ENCODE measurements at regions not wholly inside any gene's neighbourhood (a gene's known extent, or its start where the extent isn't known, plus 50 kb on each side); places are given as distances from the start of the nearest gene placed in this dataset.

DNA sequence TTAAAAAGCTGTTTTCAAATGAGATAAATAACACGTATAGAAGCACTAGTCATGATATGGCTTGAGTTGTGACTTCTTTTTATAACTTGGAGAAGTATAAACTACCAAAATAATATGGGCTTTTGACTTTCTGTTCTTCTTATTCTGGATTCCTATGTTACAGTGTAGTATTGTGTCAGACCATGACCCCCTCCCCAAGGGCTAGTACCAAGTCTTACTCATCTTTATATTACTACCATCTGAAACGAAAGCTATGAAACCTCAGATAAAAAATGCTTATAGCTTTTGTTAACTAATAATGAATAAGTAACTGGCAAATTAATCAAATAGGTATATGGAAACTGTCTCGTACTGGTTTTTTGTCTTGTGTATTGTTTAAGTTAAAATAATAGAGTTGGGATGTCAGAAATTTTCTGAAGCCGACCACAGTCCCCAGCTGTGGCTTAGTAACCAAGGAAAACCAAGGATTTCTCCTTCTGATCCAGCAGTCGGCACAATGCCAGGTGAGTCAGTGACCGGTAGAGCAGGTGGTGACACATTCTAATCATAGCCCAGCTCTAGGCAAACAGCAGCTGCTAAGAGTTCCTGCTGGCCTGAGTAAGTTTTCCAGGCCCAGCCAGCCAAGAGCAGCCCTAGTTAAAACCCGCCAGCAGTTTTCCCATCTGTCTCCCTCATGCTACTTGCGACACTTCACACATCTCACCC, 163.3 kb upstream of the PRDX4 start:
- no peak overlapping the region for H3K27ac ChIP-seq (ENCODE audit: extremely low read depth, low read depth, low read length)
- POLR2A ChIA-PET, result no interaction called here
- DNase-seq (ENCODE audit: extremely low read depth in 1 of 4, low spot score in 3 of 4) (no peak), ATAC-seq (no peak), FAIRE-seq (no peak)
- no peaks in the 10 kb centered on the region for H4K20me1 ChIP-seq (replicated peaks; ENCODE audit: control insufficient read depth, insufficient read depth, low read length)
- CTCF ChIA-PET (ENCODE audit: low intra/inter-chr PET ratio), result no interaction called here
- WGBS (ENCODE audit: insufficient coverage, low coverage, missing lambda C conversion rate), result 1% methylated on average over 8 of the region's 8 CpGs
- H3K36me3 ChIP-seq (ENCODE audit: control insufficient read depth, insufficient read depth, low read length), result no peaks in the 10 kb centered on the region
- no peaks in the 10 kb centered on the region for H3K27me3 ChIP-seq (ENCODE audit: control insufficient read depth in 2 of 2, insufficient read depth in 2 of 2, low read length in 2 of 2)
- H3K9ac ChIP-seq (ENCODE audit: insufficient read depth in 1 of 2, low read depth in 2 of 2, low read length in 2 of 2), result no peak overlapping the region
- H3K4me3 ChIP-seq, result no peak overlapping the region
- TF ChIP-seq SP1 (CRISPR knock-in tag; IDR thresholded peaks at IDR 0.05), result no peak
- TF ChIP-seq EWSR1 (IDR thresholded peaks at IDR 0.05; ENCODE audit: borderline replicate concordance, low read depth, partially characterized antibody), result no peak
- no peak for TF ChIP-seq MCM7 (IDR thresholded peaks at IDR 0.05)
- TF ChIP-seq KLF13 (tag; IDR thresholded peaks at IDR 0.05; ENCODE audit: borderline replicate concordance, low read depth), result no peak
- TF ChIP-seq SREBF2 (CRISPR knock-in tag; IDR thresholded peaks at IDR 0.05), result no peak
- TF ChIP-seq, protein P1, sequence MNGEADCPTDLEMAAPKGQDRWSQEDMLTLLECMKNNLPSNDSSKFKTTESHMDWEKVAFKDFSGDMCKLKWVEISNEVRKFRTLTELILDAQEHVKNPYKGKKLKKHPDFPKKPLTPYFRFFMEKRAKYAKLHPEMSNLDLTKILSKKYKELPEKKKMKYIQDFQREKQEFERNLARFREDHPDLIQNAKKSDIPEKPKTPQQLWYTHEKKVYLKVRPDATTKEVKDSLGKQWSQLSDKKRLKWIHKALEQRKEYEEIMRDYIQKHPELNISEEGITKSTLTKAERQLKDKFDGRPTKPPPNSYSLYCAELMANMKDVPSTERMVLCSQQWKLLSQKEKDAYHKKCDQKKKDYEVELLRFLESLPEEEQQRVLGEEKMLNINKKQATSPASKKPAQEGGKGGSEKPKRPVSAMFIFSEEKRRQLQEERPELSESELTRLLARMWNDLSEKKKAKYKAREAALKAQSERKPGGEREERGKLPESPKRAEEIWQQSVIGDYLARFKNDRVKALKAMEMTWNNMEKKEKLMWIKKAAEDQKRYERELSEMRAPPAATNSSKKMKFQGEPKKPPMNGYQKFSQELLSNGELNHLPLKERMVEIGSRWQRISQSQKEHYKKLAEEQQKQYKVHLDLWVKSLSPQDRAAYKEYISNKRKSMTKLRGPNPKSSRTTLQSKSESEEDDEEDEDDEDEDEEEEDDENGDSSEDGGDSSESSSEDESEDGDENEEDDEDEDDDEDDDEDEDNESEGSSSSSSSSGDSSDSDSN (IDR thresholded peaks at IDR 0.05; ENCODE audit: borderline replicate concordance in 1 of 2, low read depth in 2 of 2, low read length in 2 of 2), result no peak
- no peak for TF ChIP-seq HNRNPL (IDR thresholded peaks at IDR 0.05; ENCODE audit: low read depth, low read length)
- TF ChIP-seq ZKSCAN3 (CRISPR knock-in tag; IDR thresholded peaks at IDR 0.05), result no peak
- no peak for TF ChIP-seq HMG20B (CRISPR knock-in tag; IDR thresholded peaks at IDR 0.05)
- TF ChIP-seq RAD21 (CRISPR knock-in tag; conservative IDR thresholded peaks at IDR 0.05 in 1 of 2, IDR thresholded peaks at IDR 0.05 in 1 of 2), result no peak
- no peaks in the 10 kb centered on the region for H3K4me1 ChIP-seq (replicated peaks in 1 of 2; ENCODE audit: control insufficient read depth in 2 of 2, insufficient read depth in 2 of 2, low read length in 2 of 2)
- in situ Hi-C loops (cut with MboI), result no loop called here
- no peaks in the 10 kb centered on the region for H3K9me1 ChIP-seq (ENCODE audit: control insufficient read depth, insufficient read depth, low read length)
- no peaks in the 10 kb centered on the region for H3K79me2 ChIP-seq (ENCODE audit: control insufficient read depth, insufficient read depth, low read length)
- intact Hi-C loops (cut with micrococcal nuclease), result no loop called here
- no peak overlapping the region for H2AFZ ChIP-seq (ENCODE audit: low read depth, low read length)
- BruUV-seq (replicated peaks), result no TSS peak
- H3K4me2 ChIP-seq (ENCODE audit: insufficient read depth, low read length), result no peak overlapping the region
- no peaks in the 10 kb centered on the region for H3K9me3 ChIP-seq (replicated peaks; ENCODE audit: control insufficient read depth, insufficient read depth, low read depth, low read length)

All from K562 (cell line).